ENCODE measurements at regions not wholly inside any gene's neighbourhood (a gene's known extent, or its start where the extent isn't known, plus 50 kb on each side); places are given as distances from the start of the nearest gene placed in this dataset.
A peak's percentile ranks its signal among the peaks of the same experiment; 100 is the strongest.

GRCh38 chr5:67267512-67268216 lies 71.1 kb upstream of the CD180 start:
- Histone ChIP-seq H2AFZ (ENCODE audit: control insufficient read depth, low read length) (peak overlapping the region; percentile 10), H3K4me1 (ENCODE audit: control insufficient read depth, extremely low read depth, insufficient read depth, low read length) (peaks cover 40% of the 10 kb centered on the region), H3K9me1 (ENCODE audit: control insufficient read depth, extremely low read depth, insufficient read depth, low read length) (no peaks in the 10 kb centered on the region), H4K20me1 (ENCODE audit: control insufficient read depth, extremely low read depth, insufficient read depth, low read length) (no peaks in the 10 kb centered on the region), H3K27me3 (ENCODE audit: control insufficient read depth, extremely low read depth, insufficient read depth, low read length) (no peaks in the 10 kb centered on the region), H3K9me3 (ENCODE audit: control insufficient read depth, low read depth, low read length) (no peaks in the 10 kb centered on the region), H3K4me3 (ENCODE audit: control insufficient read depth in 2 of 3, extremely low read depth in 1 of 3, insufficient read depth in 2 of 3, low read depth in 1 of 3, low read length in 3 of 3) (peak overlapping the region in 1 of 3 experiments; percentile 7), H3K4me2 (ENCODE audit: control insufficient read depth, extremely low read depth, insufficient read depth, low read depth, low read length) (peak overlapping the region; percentile 73), H3K79me2 (ENCODE audit: control insufficient read depth, insufficient read depth, low read length) (no peaks in the 10 kb centered on the region), H3K9ac (ENCODE audit: control insufficient read depth, extremely low read depth, insufficient read depth, low read length) (peak overlapping the region; percentile 58), H3K27ac (ENCODE audit: control insufficient read depth, insufficient read depth, low read length) (peak overlapping the region; percentile 74), H3K36me3 (ENCODE audit: control insufficient read depth in 2 of 2, extremely low read depth in 1 of 2, insufficient read depth in 2 of 2, low read length in 2 of 2) (no peaks in the 10 kb centered on the region)
- DNase-seq (ENCODE audit: low read depth, low spot score) (no peak), FAIRE-seq (no peak)
- dilution Hi-C loops (cut with MboI; ENCODE audit: extremely low pct_ligation_motif_present, low sequenced_read_pairs), result no loop called here
- TF ChIP-seq EZH2 (IDR thresholded peaks at IDR 0.05; ENCODE audit: low read length), result no peak
- no peak for TF ChIP-seq CTCF (optimal IDR thresholded peaks at IDR 0.05 in 1 of 3, IDR thresholded peaks at IDR 0.05 in 1 of 3, conservative IDR thresholded peaks at IDR 0.05 in 1 of 3; ENCODE audit: extremely low read depth in 1 of 3, insufficient read depth in 2 of 3, low read length in 3 of 3)

GRCh38 chr5:67266654-67267350 lies 70.2 kb upstream of the CD180 start:
- Histone ChIP-seq H3K4me3 (ENCODE audit: control insufficient read depth in 2 of 3, extremely low read depth in 1 of 3, insufficient read depth in 2 of 3, low read depth in 1 of 3, low read length in 3 of 3) (no peak overlapping the region), H3K9me1 (ENCODE audit: control insufficient read depth, extremely low read depth, insufficient read depth, low read length) (no peaks in the 10 kb centered on the region), H3K9ac (ENCODE audit: control insufficient read depth, extremely low read depth, insufficient read depth, low read length) (no peak overlapping the region), H3K4me1 (ENCODE audit: control insufficient read depth, extremely low read depth, insufficient read depth, low read length) (peaks cover 40% of the 10 kb centered on the region), H4K20me1 (ENCODE audit: control insufficient read depth, extremely low read depth, insufficient read depth, low read length) (no peaks in the 10 kb centered on the region), H3K27me3 (ENCODE audit: control insufficient read depth, extremely low read depth, insufficient read depth, low read length) (no peaks in the 10 kb centered on the region), H3K27ac (ENCODE audit: control insufficient read depth, insufficient read depth, low read length) (peak overlapping the region; percentile 74), H2AFZ (ENCODE audit: control insufficient read depth, low read length) (no peak overlapping the region), H3K79me2 (ENCODE audit: control insufficient read depth, insufficient read depth, low read length) (no peaks in the 10 kb centered on the region), H3K36me3 (ENCODE audit: control insufficient read depth in 2 of 2, extremely low read depth in 1 of 2, insufficient read depth in 2 of 2, low read length in 2 of 2) (no peaks in the 10 kb centered on the region), H3K9me3 (ENCODE audit: control insufficient read depth, low read depth, low read length) (no peaks in the 10 kb centered on the region), H3K4me2 (ENCODE audit: control insufficient read depth, extremely low read depth, insufficient read depth, low read depth, low read length) (peak overlapping the region; percentile 73)
- FAIRE-seq, result no peak
- no peak for DNase-seq (ENCODE audit: low read depth, low spot score)
- dilution Hi-C loops (cut with MboI; ENCODE audit: extremely low pct_ligation_motif_present, low sequenced_read_pairs), result no loop called here
- no peak for TF ChIP-seq CTCF (optimal IDR thresholded peaks at IDR 0.05 in 1 of 3, IDR thresholded peaks at IDR 0.05 in 1 of 3, conservative IDR thresholded peaks at IDR 0.05 in 1 of 3; ENCODE audit: extremely low read depth in 1 of 3, insufficient read depth in 2 of 3, low read length in 3 of 3)
- TF ChIP-seq EZH2 (IDR thresholded peaks at IDR 0.05; ENCODE audit: low read length), result no peak
